22Rv1 (cell line): ENCODE measurements at regions not wholly inside any gene's neighbourhood (a gene's known extent, or its start where the extent isn't known, plus 50 kb on each side); places are given as distances from the start of the nearest gene placed in this dataset.

Experiments
- ZFX ChIP-seq: fragments of 450-650 bp; IDR thresholded peaks from 2 replicates; pipeline ENCODE4 v1.6.1; 2017; ENCODE audit warnings: antibody characterized with exemption, borderline replicate concordance
- TF ChIP-seq, protein P1 (sequence below): fragments of 450-650 bp; IDR thresholded peaks from 2 replicates; pipeline ENCODE4 v1.5.1; 2017; ENCODE audit warnings: mild to moderate bottlenecking

- TF ChIP-seq, protein P1, sequence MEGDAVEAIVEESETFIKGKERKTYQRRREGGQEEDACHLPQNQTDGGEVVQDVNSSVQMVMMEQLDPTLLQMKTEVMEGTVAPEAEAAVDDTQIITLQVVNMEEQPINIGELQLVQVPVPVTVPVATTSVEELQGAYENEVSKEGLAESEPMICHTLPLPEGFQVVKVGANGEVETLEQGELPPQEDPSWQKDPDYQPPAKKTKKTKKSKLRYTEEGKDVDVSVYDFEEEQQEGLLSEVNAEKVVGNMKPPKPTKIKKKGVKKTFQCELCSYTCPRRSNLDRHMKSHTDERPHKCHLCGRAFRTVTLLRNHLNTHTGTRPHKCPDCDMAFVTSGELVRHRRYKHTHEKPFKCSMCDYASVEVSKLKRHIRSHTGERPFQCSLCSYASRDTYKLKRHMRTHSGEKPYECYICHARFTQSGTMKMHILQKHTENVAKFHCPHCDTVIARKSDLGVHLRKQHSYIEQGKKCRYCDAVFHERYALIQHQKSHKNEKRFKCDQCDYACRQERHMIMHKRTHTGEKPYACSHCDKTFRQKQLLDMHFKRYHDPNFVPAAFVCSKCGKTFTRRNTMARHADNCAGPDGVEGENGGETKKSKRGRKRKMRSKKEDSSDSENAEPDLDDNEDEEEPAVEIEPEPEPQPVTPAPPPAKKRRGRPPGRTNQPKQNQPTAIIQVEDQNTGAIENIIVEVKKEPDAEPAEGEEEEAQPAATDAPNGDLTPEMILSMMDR: no peak
- no peak for TF ChIP-seq ZFX
Observed at GRCh38 chr5:82403026-82403425, 124.9 kb upstream of the RPS23 start.
